ENCODE measurements at regions not wholly inside any gene's neighbourhood (a gene's known extent, or its start where the extent isn't known, plus 50 kb on each side); places are given as distances from the start of the nearest gene placed in this dataset.
"Not testable (repeated sequence)": the region's sequence is repeated elsewhere in the genome, so short reads cannot be mapped to it uniquely, and the experiment has no call there.

DNA sequence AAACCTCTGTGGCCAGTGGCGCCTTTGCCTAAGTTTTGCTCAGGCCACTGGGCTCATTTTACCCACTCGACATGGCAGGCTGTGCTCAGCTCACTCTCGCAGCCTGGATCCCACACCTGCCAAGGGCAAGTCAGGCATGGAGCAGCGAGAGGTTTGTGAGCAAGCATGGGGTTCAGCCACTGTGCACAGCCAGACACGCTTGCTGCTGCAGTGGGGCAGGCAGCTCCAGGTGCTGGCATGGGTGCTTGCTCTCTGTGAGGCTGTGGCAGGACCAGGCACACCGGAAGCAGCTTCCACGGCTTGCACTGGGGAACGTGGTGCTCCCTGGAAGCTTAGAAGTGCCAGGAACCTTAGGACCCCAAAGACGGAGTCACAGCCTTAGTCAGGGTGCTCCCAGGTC is 470.1 kb downstream of the CDH9 start:
- DNase-seq (ENCODE audit: insufficient read length, low spot score) = no peak
- no peak for FAIRE-seq

DNA sequence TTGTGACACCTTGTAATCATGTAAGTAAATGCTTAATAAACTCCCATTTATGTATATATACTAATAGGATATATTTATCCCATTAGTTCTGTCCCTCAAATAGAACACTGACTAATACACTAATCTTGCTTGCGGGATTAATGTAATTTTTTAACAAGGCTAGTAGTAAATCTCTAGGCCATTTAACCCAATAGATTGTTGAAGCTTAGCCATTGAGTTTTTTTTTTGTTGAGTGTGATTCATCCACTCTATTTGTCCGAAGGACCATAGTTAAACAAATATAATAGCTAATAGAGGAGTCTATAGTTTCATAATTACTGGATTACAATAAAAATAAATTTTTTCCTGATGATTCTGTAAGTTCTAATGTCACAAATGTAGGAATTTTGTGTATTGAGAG is 474.4 kb downstream of the CDH9 start:
- no peak for DNase-seq (ENCODE audit: insufficient read length, low spot score)
- FAIRE-seq = no peak

- DNase-seq (ENCODE audit: insufficient read length, low spot score) (no peak), FAIRE-seq (no peak)
Observed at GRCh38 chr5:26553079-26553478, 485.3 kb downstream of the CDH9 start.

DNA sequence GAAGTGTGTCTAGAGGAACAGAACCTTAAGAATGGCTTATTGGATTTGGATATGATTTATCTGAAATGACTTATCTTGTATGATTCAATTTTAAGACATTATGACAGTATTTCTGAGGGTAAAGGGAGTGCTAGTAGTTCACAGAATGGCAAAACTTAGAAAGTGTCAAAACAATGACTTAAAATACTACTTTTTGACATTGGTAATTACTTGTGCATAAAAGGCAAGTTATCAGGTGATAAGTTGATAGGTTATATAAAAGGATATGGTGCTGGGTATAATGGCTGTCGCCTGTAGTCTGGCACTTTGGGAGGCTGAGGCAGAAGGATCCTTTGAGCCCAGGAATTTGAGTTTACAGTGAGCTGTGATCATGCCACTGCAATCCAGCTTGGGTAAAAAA is 494.4 kb downstream of the CDH9 start:
- DNase-seq (ENCODE audit: insufficient read length, low spot score) (no peak), FAIRE-seq (no peak)

- DNase-seq (ENCODE audit: insufficient read length, low spot score) (no peak), FAIRE-seq (no peak)
Observed at GRCh38 chr5:26538226-26538625, 500.2 kb downstream of the CDH9 start.

DNA sequence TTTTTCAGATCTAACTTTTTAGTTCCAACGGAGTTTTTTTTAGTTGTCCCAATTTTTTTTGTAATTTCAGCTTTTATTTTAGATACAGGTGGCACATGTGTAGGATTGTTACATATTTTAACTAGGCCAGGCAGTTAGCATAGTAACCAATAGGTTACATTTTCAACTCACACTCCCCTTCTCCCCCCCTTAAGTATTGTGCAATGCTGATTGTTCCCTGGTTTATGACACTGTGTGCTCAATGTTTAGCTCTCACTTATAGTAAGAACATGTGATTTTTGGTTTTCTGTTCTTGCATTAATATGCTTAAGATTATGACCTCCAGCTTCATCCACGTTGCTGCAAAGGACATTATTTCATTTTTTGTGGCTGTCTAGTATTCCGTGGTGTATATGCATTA is 503.2 kb downstream of the CDH9 start:
- no peak for FAIRE-seq
- no peak for DNase-seq (ENCODE audit: insufficient read length, low spot score)

DNA sequence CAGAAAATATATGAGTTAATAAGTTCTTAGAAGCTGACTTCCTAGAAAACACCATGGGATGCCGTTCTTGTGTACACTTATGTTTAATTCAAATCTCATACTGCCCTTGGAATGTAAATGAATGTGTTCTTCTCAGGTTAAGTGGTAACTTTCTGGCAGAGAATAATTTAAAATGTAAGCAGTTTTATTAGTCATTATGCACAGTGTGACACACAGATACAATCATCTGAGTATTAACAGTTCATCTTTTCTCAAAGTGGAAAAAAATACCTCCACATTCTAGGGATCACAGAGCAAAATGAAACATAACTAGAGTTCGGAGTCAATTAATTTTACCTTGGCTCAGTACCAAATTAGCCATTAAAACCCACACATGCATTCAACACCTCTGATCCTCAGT is 508.1 kb downstream of the CDH9 start:
- DNase-seq (ENCODE audit: insufficient read length, low spot score) (no peak), FAIRE-seq (no peak)

GRCh38 chr5:26519245-26519644 is 519.1 kb downstream of the CDH9 start:
- DNase-seq (ENCODE audit: insufficient read length, low spot score) = no peak
- no peak for FAIRE-seq

- no peak for FAIRE-seq
- DNase-seq (ENCODE audit: insufficient read length, low spot score) = no peak
Observed at GRCh38 chr5:26518065-26518464, 520.3 kb downstream of the CDH9 start.

GRCh38 chr5:26498972-26499371 is 539.4 kb downstream of the CDH9 start:
- FAIRE-seq = no peak
- DNase-seq (ENCODE audit: insufficient read length, low spot score) = no peak

DNA sequence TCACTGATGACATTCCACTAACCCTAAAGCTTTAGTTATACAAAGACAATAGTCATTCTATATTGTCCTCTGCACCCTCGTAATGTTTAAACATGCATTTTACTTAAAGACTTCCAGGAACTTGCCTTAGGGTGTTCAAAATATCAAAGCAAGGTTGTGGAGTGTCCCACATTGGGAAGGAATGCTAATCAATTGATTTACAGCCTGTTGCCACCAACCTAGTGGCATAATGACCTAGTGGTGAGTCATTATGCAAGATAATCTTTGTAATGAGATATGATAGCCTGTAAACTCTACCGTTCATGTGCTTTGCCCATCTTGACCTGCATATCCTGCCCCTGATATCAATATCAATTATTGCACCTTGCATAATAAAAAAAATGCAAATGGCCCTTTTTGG is 542.9 kb downstream of the CDH9 start:
- no peak for FAIRE-seq
- DNase-seq (ENCODE audit: insufficient read length, low spot score) = no peak

- DNase-seq (ENCODE audit: insufficient read length, low spot score) = no peak
Observed at GRCh38 chr5:26492906-26493459, 545.4 kb downstream of the CDH9 start.

GRCh38 chr5:26487553-26487952 is 550.8 kb downstream of the CDH9 start:
- FAIRE-seq (no peak), DNase-seq (ENCODE audit: insufficient read length, low spot score) (no peak)

More at GRCh38 chr5:26492906-26493459, 545.4 kb downstream of the CDH9 start:
- no peak for FAIRE-seq

DNA sequence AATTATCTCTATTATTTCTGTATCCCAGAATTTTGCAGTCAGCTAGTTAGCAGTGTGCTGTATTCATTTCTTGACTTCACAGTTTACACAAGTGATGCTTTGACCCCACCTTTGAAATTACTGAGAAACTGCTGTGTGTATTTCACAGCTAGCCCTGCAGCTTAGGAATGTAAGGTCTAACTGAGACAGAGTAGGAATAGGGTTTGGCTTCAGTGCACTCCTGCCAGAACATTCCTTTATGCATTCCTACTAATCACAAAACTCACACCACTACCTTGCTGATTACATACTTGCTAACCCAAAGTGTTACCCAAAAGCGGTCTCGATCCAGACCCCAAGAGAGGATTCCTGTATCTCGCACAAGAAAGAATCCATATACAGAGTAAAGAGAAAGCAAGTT is 551.8 kb downstream of the CDH9 start:
- DNase-seq (ENCODE audit: insufficient read length, low spot score) (no peak), FAIRE-seq (no peak)

- not testable (repeated sequence) for FAIRE-seq; DNase-seq (ENCODE audit: insufficient read length, low spot score)
Observed at GRCh38 chr5:26485146-26485860, 553.1 kb downstream of the CDH9 start.

DNA sequence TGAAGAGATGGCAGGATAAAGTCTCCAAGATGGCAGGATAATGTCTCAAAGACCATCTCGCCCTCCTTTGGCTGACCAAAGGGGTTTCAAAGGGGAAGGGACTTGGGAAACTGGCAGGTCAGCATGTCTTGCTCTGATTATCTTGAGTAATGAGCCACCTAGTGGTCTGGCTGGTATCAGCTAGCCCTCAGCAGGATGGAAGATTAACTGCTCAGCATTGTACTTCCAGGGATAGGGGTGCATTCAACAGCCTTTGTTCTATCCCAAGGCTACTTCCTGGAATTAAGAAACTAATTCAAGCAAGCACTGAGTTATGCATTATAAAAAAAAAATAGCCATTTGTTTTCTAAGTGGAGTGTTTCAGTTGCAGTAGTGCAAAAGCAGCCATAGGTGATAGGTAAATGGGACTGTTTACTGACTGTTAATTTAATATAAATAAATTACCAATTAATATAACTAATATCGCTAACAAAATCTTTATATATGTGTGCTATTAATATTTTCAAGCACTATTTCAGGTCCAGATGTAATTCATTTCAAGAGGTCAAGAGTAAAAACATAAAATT is 555.5 kb downstream of the CDH9 start:
- peak; percentile 2 for DNase-seq (ENCODE audit: insufficient read length, low spot score)
- no peak for FAIRE-seq

GRCh38 chr5:26482076-26482809 is 556.1 kb downstream of the CDH9 start:
- FAIRE-seq (no peak), DNase-seq (ENCODE audit: insufficient read length, low spot score) (no peak)

GRCh38 chr5:26470439-26470838 is 567.9 kb downstream of the CDH9 start:
- no peak for FAIRE-seq

DNA sequence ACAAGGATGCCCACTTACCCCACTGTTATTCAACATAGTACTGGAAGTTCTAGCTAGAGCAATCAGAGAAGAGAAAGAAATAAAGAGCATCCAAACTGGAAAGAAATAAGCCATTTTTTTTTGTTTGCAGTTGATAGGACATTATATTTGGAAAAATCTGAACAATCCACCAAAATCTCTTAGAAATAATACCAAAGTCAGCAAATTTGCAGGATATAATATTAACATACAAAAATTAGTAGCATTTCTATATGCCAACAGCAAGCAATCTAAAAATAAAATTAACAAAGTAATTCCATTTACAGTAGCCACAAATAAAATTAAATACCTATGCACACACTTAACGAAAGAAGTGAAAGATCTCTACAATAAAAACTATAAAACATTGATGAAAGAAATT is 599.3 kb downstream of the CDH9 start:
- DNase-seq (ENCODE audit: insufficient read length, low spot score) (no peak), FAIRE-seq (no peak)

More at GRCh38 chr5:26470439-26470838, 567.9 kb downstream of the CDH9 start:
- no peak for DNase-seq (ENCODE audit: insufficient read length, low spot score)

DNA sequence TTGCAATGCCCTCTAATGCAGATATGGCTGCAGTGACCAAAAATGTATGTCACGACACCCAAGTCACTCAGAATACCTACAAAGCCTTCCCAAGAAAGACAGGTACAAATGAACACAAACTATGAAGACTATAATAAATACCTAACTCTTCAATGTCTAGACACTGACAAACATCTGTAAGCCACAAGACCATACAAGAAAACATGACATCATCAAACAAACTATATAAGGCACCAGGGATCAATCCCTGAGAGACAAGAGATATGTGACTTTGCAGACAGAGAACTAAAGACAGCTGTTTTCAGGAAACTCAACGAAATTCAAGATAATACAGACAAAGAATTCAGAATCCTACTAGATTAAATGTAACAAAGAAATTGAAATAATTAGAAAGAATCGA is 603.7 kb downstream of the CDH9 start:
- DNase-seq (ENCODE audit: insufficient read length, low spot score) (no peak), FAIRE-seq (no peak)

GRCh38 chr5:26432386-26432785 is 606.0 kb downstream of the CDH9 start:
- FAIRE-seq (no peak), DNase-seq (ENCODE audit: insufficient read length, low spot score) (no peak)

DNA sequence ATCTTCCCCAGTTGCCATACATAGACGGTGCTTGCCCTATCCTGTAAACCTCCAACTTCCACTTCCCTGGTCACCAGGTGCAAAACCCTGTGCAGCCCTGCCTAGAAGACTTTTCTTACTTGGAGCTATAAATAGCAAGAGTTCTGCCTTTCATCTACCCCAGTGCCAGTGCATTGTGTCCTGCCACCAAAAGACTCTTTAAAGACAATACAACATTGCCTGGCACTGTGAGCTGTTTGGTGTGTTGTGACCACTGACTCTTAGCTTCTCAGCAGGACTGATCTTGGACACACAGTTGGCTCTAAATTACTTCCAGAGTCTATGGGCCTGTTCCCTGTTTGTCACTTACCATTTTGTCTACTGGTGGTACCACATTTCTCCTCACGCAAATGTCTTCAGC is 608.1 kb downstream of the CDH9 start:
- DNase-seq (ENCODE audit: insufficient read length, low spot score) (no peak), FAIRE-seq (no peak)
